GM12891 (cell line): ENCODE measurements at regions not wholly inside any gene's neighbourhood (a gene's known extent, or its start where the extent isn't known, plus 50 kb on each side); places are given as distances from the start of the nearest gene placed in this dataset.

Source experiments
- POLR2A ChIP-seq: IDR thresholded peaks from 2 replicates; pipeline ENCODE4 v1.6.1; 2011; ENCODE audit warnings: low read depth, low read length, control low read depth
- TAF1 ChIP-seq: IDR thresholded peaks from 2 replicates; pipeline ENCODE4 v1.6.1; 2011; ENCODE audit warnings: low read depth, low read length, control low read depth

GRCh38 chr22:22037740-22038139 lies 55.2 kb upstream of the TOP3B start:
- no peak for TF ChIP-seq POLR2A
- TF ChIP-seq TAF1, result no peak
